GM12892 (cell line): ENCODE measurements at regions not wholly inside any gene's neighbourhood (a gene's known extent, or its start where the extent isn't known, plus 50 kb on each side); places are given as distances from the start of the nearest gene placed in this dataset.
"Not testable (repeated sequence)": the region's sequence is repeated elsewhere in the genome, so short reads cannot be mapped to it uniquely, and the experiment has no call there.

Source experiments
- POLR2A ChIP-seq: IDR thresholded peaks from 2 replicates; pipeline ENCODE4 v1.6.1; 2011; ENCODE audit warnings: low read depth, low read length, control low read depth
- POLR2AphosphoS5 ChIP-seq: IDR thresholded peaks from 2 replicates; pipeline ENCODE4 v1.6.1; 2011; ENCODE audit warnings: low read depth, low read length, control low read depth
- TAF1 ChIP-seq: IDR thresholded peaks from 2 replicates; pipeline ENCODE4 v1.6.1; 2011; ENCODE audit warnings: low read depth, mild to moderate bottlenecking, control low read depth, low read length, borderline replicate concordance

DNA sequence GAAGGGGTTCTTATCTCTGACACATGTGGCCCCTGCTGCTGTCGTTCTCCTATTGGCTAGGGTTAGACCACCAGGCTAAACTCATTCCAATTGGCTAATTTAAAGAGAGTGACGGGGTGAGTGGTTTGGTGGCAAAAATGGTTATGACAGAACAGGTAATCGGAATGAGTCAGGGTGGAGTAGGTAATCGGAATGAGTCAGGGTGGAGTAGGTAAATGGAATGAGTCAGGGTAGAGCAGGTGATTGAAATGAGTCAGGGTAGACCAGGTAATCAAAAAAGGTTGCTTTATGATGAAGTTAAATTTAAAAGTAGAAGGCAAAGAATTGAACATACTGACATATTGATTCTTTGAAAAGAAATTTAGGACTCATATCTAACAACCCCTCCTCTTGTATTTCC lies 626.2 kb upstream of the CNTN5 start:
- TF ChIP-seq TAF1, POLR2AphosphoS5, POLR2A: not testable (repeated sequence)
